ENCODE measurements at regions not wholly inside any gene's neighbourhood (a gene's known extent, or its start where the extent isn't known, plus 50 kb on each side); places are given as distances from the start of the nearest gene placed in this dataset.

GRCh38 chr5:115430374-115430773 is 114.2 kb downstream of the FEM1C start:
- BruUV-seq (replicated peaks): no TSS peak
- ChIA-PET POLR2A (no interaction called here), RAD21 (ENCODE audit: unreplicated experiment) (interaction anchor here (0.8 to 1.1 kb wide), 2 partner anchors 64 to 107 kb away, joined by 3 read pairs; no protein-coding TSS in a partner anchor), CTCF (interaction anchor here (1.1 kb wide), 3 partner anchors 12 to 62 kb away, joined by 3 to 5 read pairs (median 4); no protein-coding TSS in a partner anchor), SMC1A (ENCODE audit: uncharacterized antibody, unreplicated experiment) (interaction anchor here (0.9 to 2.8 kb wide), 7 partner anchors 10 to 110 kb away, joined by 3 to 6 read pairs (median 4); no protein-coding TSS in a partner anchor)
- Histone ChIP-seq H4K20me1 (ENCODE audit: control insufficient read depth, insufficient read depth) (no peaks in the 10 kb centered on the region), H3K36me3 (ENCODE audit: control insufficient read depth in 2 of 2, insufficient read depth in 2 of 2, low read length in 1 of 2) (no peaks in the 10 kb centered on the region), H3K79me2 (ENCODE audit: control insufficient read depth, insufficient read depth, low read length) (no peaks in the 10 kb centered on the region), H3K4me2 (ENCODE audit: control insufficient read depth, insufficient read depth) (no peak overlapping the region), H3K9ac (ENCODE audit: control insufficient read depth, insufficient read depth, low read length) (no peak overlapping the region), H3K27ac (ENCODE audit: control insufficient read depth, insufficient read depth) (no peak overlapping the region), H3K4me3 (no peak overlapping the region), H3K9me3 (replicated peaks; ENCODE audit: control insufficient read depth, insufficient read depth, low read length) (no peaks in the 10 kb centered on the region; the same call in 2 of the 3 replicates), H3K4me1 (ENCODE audit: control insufficient read depth, insufficient read depth, low read length) (no peaks in the 10 kb centered on the region), H3K27me3 (replicated peaks in 1 of 2; ENCODE audit: control insufficient read depth in 2 of 2, insufficient read depth in 2 of 2, low read length in 1 of 2) (no peaks in the 10 kb centered on the region), H2AFZ (ENCODE audit: control insufficient read depth, low read depth, low read length) (no peak overlapping the region)
- TF ChIP-seq MYB (IDR thresholded peaks at IDR 0.05; ENCODE audit: borderline replicate concordance, low read depth, low read length): no peak
- in situ Hi-C loops (cut with MboI) (no loop called here), intact Hi-C loops (cut with micrococcal nuclease; ENCODE audit: unreplicated experiment) (no loop called here)
- ATAC-seq (no peak), DNase-seq (ENCODE audit: low read depth, low spot score) (no peak), FAIRE-seq (no peak)
- WGBS (ENCODE audit: insufficient coverage, insufficient replicate concordance, low lambda C conversion rate, missing lambda C conversion rate): 56% methylated on average over 2 of the region's 2 CpGs

- no peak for TF ChIP-seq MTA2 (IDR thresholded peaks at IDR 0.05; ENCODE audit: low read depth)
- TF ChIP-seq REST (IDR thresholded peaks at IDR 0.05; ENCODE audit: low read depth, low read length): no peak
- TF ChIP-seq BCL3 (IDR thresholded peaks at IDR 0.05; ENCODE audit: borderline replicate concordance, insufficient read depth, low read depth, low read length, poor library complexity, severe bottlenecking): no peak
- no peak for TF ChIP-seq ETV6 (conservative IDR thresholded peaks at IDR 0.05 in 1 of 2, IDR thresholded peaks at IDR 0.05 in 1 of 2; ENCODE audit: borderline replicate concordance in 1 of 2, low read depth in 1 of 2)
- Histone ChIP-seq H3K27ac (ENCODE audit: control insufficient read depth, insufficient read depth) (no peak overlapping the region), H3K4me3 (no peak overlapping the region), H3K36me3 (ENCODE audit: control insufficient read depth in 2 of 2, insufficient read depth in 2 of 2, low read length in 1 of 2) (no peaks in the 10 kb centered on the region), H2AFZ (ENCODE audit: control insufficient read depth, low read depth, low read length) (no peak overlapping the region), H3K9ac (ENCODE audit: control insufficient read depth, insufficient read depth, low read length) (no peak overlapping the region), H3K4me1 (ENCODE audit: control insufficient read depth, insufficient read depth, low read length) (no peaks in the 10 kb centered on the region), H4K20me1 (ENCODE audit: control insufficient read depth, insufficient read depth) (no peaks in the 10 kb centered on the region), H3K27me3 (replicated peaks in 1 of 2; ENCODE audit: control insufficient read depth in 2 of 2, insufficient read depth in 2 of 2, low read length in 1 of 2) (no peaks in the 10 kb centered on the region), H3K9me3 (replicated peaks; ENCODE audit: control insufficient read depth, insufficient read depth, low read length) (no peaks in the 10 kb centered on the region; the same call in 2 of the 3 replicates), H3K79me2 (ENCODE audit: control insufficient read depth, insufficient read depth, low read length) (no peaks in the 10 kb centered on the region), H3K4me2 (ENCODE audit: control insufficient read depth, insufficient read depth) (no peak overlapping the region)
- ChIA-PET SMC1A (ENCODE audit: uncharacterized antibody, unreplicated experiment) (interaction anchor here (0.9 to 1.9 kb wide), 5 partner anchors 9 to 111 kb away, joined by 3 to 6 read pairs (median 3); no protein-coding TSS in a partner anchor), POLR2A (no interaction called here), RAD21 (ENCODE audit: unreplicated experiment) (no interaction called here), CTCF (interaction anchor here (1.1 kb wide), 1 partner anchor 13 kb away, joined by 5 read pairs; no protein-coding TSS in a partner anchor)
- intact Hi-C loops (cut with micrococcal nuclease; ENCODE audit: unreplicated experiment) (no loop called here), in situ Hi-C loops (cut with MboI) (no loop called here)
- no TSS peak for BruUV-seq (replicated peaks)
- DNase-seq (ENCODE audit: low read depth, low spot score) (no peak), ATAC-seq (no peak; the same call in 2 of the 3 replicates), FAIRE-seq (no peak)
Measured at GRCh38 chr5:115429345-115429940, 115.1 kb downstream of the FEM1C start.

All from GM12878 (cell line).